OCI-LY3 (cell line): ENCODE measurements at regions not wholly inside any gene's neighbourhood (a gene's known extent, or its start where the extent isn't known, plus 50 kb on each side); places are given as distances from the start of the nearest gene placed in this dataset.
"Not testable (repeated sequence)": the region's sequence is repeated elsewhere in the genome, so short reads cannot be mapped to it uniquely, and the experiment has no call there.

ENCODE experiments used
- EZH2phosphoT487 ChIP-seq: fragments of 200-600 bp; shearing (Covaris generic); IDR thresholded peaks from 2 replicates; pipeline ENCODE4 v1.6.1; 2018; ENCODE audit warnings: antibody characterized with exemption, mixed run types, low read depth
- TF ChIP-seq, protein P1 (sequence below): fragments of 200-600, 300-600 bp; sonication (generic); IDR thresholded peaks from 2 replicates; pipeline ENCODE4 v1.5.1; 2014; ENCODE audit warnings: antibody characterized with exemption, low read length, low read depth

DNA sequence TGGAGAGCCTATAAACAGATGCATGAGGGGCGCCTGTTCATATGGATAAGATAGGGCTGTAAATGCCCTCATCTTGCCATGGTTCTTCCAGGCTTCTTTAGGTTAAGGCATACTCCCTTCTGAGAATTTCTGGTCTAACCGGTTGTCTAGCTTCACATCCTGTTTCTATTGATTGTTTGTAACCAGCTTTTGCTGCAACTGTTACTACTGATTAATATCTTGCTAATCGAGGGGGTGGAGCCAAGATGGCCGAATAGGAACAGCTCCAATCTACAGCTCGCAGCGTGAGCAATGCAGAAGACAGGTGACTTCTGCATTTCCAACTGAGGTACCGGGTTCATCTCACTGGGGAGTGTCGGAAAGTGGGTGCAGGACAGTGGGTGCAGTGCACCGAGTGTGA, 108.7 kb downstream of the ANXA2R start:
- TF ChIP-seq, protein P1, sequence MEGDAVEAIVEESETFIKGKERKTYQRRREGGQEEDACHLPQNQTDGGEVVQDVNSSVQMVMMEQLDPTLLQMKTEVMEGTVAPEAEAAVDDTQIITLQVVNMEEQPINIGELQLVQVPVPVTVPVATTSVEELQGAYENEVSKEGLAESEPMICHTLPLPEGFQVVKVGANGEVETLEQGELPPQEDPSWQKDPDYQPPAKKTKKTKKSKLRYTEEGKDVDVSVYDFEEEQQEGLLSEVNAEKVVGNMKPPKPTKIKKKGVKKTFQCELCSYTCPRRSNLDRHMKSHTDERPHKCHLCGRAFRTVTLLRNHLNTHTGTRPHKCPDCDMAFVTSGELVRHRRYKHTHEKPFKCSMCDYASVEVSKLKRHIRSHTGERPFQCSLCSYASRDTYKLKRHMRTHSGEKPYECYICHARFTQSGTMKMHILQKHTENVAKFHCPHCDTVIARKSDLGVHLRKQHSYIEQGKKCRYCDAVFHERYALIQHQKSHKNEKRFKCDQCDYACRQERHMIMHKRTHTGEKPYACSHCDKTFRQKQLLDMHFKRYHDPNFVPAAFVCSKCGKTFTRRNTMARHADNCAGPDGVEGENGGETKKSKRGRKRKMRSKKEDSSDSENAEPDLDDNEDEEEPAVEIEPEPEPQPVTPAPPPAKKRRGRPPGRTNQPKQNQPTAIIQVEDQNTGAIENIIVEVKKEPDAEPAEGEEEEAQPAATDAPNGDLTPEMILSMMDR, result not testable (repeated sequence)
- TF ChIP-seq EZH2phosphoT487, result not testable (repeated sequence)
